LNCaP clone FGC (cell line): ENCODE measurements at regions not wholly inside any gene's neighbourhood (a gene's known extent, or its start where the extent isn't known, plus 50 kb on each side); places are given as distances from the start of the nearest gene placed in this dataset.

Experiments used
- DNase-seq: peaks from one replicate; pipeline ENCODE4 v3.0.0-alpha.2; 2011; ENCODE audit warnings: low read depth
- H3K4me3 ChIP-seq: 2 replicates; pipeline ENCODE4 v1.5.1; 2011; ENCODE audit warnings: mild to moderate bottlenecking, low read depth, low read length, control low read depth
- CTCF ChIP-seq: IDR thresholded peaks from 2 replicates; pipeline ENCODE4 v1.5.1; 2012; ENCODE audit warnings: mild to moderate bottlenecking; ENCODE audit not compliant: control insufficient read depth, insufficient read depth; ENCODE audit errors: extremely low read depth

DNA sequence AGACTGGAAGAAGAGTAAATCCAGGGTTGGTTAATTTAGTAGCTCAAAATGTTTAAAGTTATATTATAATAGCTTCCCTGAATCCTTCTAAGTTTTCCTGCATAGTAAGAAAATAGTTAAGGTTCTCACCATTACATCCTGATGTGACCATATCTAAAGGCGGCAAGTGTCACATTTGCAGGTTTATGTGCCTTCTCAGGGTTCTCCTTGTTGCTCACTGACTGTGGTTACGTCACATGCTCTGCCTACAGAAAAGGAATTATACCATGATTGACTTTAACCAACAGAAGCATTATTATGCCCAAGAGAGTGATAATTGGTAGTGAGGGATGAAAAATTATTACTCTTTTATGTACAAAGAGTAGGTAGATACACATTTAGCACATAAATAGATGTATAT lies 539.8 kb downstream of the PTPRC start:
- no peak for DNase-seq
- H3K4me3 ChIP-seq: no peak overlapping the region
- TF ChIP-seq CTCF: no peak

DNA sequence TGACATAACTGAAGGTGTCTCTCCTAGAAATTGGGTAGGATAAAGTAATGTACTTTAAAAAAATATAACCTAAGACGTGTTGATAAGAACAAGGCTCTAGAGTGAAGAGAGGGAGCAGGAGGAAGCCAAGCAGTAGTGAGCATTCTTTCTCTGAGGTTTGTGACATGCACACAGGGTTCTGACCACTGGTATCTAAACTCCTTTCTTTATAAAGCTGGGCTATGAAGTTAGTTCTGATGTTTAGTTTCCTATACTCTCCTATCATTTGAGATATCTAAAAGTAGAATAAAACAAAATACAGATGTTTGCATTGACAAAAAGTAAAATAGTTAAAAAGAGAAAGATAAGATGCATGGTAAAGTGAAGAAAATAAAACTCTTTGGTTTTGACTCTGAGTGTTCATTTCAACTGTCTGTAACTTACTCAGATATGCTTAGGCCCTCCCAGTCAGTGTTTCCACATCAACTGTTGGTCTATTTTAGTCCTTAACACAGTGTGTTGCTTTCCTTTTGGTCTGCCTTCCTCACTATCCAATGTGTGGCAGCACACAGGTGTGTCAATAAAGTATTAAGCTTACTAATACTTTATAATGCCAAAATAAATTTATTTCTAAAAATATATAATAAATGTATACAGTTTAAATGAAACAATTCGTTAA lies 543.5 kb downstream of the PTPRC start:
- DNase-seq: no peak
- H3K4me3 ChIP-seq: no peak overlapping the region
- no peak for TF ChIP-seq CTCF

DNA sequence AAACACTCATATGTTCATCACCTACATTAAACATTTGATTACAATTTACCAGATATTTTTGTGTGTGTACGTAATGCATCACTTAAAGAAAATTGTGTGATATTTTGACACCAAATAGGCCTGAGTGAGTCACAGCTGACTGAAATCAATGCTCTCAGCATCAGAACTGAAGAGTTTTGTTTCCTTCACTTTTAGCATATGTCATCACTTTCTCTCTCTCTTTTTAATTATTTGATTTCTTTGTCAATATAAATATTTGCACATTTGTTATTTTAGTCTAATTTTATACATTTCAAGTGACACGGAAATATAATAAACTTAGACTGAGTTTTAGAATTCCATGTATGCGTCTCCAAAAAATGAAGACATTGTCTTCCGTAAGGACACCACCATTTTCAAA lies 545.3 kb downstream of the PTPRC start:
- no peak for DNase-seq
- no peak overlapping the region for H3K4me3 ChIP-seq
- no peak for TF ChIP-seq CTCF

- TF ChIP-seq CTCF: no peak
- DNase-seq: no peak
- no peak overlapping the region for H3K4me3 ChIP-seq
Observed at GRCh38 chr1:199194862-199195261, 556.0 kb downstream of the PTPRC start.

DNA sequence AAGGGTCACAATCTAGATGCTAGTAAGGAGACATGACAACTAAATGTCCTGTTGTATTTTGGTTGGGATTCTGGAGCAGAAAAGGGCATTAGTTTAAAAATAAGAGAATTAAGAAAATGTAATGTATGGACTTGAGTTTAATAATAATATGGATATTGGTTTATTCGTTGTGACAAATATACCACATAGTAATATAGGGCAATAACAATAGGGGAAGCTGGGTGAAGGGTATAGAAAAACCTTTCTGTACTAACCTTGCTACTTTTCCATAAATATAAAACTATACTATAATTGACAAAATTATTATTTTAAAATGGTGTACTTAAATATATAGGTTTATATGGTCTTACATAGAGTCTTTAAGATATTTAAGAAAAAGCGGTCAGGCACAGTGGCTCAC lies 558.9 kb downstream of the PTPRC start:
- no peak for DNase-seq
- H3K4me3 ChIP-seq: no peak overlapping the region
- no peak for TF ChIP-seq CTCF

GRCh38 chr1:199202331-199202730 lies 563.5 kb downstream of the PTPRC start:
- TF ChIP-seq CTCF: no peak
- DNase-seq: no peak
- no peak overlapping the region for H3K4me3 ChIP-seq

DNA sequence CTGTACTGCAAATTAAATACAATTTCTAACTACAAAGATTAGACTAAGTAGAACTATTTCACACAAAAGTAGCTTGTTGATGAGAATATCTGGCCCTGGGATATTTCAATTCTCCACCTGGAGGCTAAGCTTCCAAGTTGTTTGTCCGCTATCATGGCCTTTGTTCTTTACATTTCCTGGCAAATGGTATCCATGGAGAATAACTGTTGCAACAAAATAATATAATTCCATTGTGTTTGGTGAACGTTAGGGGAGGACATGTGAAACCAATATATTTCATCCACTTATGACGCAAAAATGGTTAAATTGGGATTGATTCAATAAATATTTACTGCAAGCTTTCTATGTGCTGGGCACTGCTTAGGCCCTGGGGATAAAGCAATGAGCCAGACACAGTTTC lies 565.4 kb downstream of the PTPRC start:
- no peak for TF ChIP-seq CTCF
- DNase-seq: no peak
- no peak overlapping the region for H3K4me3 ChIP-seq
